ENCODE measurements at regions not wholly inside any gene's neighbourhood (a gene's known extent, or its start where the extent isn't known, plus 50 kb on each side); places are given as distances from the start of the nearest gene placed in this dataset.

GRCh38 chr5:74340476-74340875 lies 300.1 kb downstream of the ENC1 start:
- no peaks in the 10 kb centered on the region for H3K36me3 ChIP-seq
- no peak overlapping the region for H3K27ac ChIP-seq
- TF ChIP-seq, protein P1, sequence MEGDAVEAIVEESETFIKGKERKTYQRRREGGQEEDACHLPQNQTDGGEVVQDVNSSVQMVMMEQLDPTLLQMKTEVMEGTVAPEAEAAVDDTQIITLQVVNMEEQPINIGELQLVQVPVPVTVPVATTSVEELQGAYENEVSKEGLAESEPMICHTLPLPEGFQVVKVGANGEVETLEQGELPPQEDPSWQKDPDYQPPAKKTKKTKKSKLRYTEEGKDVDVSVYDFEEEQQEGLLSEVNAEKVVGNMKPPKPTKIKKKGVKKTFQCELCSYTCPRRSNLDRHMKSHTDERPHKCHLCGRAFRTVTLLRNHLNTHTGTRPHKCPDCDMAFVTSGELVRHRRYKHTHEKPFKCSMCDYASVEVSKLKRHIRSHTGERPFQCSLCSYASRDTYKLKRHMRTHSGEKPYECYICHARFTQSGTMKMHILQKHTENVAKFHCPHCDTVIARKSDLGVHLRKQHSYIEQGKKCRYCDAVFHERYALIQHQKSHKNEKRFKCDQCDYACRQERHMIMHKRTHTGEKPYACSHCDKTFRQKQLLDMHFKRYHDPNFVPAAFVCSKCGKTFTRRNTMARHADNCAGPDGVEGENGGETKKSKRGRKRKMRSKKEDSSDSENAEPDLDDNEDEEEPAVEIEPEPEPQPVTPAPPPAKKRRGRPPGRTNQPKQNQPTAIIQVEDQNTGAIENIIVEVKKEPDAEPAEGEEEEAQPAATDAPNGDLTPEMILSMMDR (IDR thresholded peaks at IDR 0.05): no peak
- H3K9me3 ChIP-seq: no peaks in the 10 kb centered on the region
- H3K4me3 ChIP-seq (ENCODE audit: low read depth in 1 of 2, low read length in 1 of 2): no peak overlapping the region
- peaks cover 17% of the 10 kb centered on the region for H3K27me3 ChIP-seq
- H3K4me1 ChIP-seq (ENCODE audit: control insufficient read depth in 1 of 2, insufficient read depth in 1 of 2, low read depth in 1 of 2, low read length in 1 of 2): no peaks in the 10 kb centered on the region

- Histone ChIP-seq H3K36me3 (no peaks in the 10 kb centered on the region), H3K27me3 (peaks cover 30% of the 10 kb centered on the region), H3K4me3 (ENCODE audit: low read depth in 1 of 2, low read length in 1 of 2) (no peak overlapping the region), H3K27ac (no peak overlapping the region), H3K9me3 (no peaks in the 10 kb centered on the region), H3K4me1 (ENCODE audit: control insufficient read depth in 1 of 2, insufficient read depth in 1 of 2, low read depth in 1 of 2, low read length in 1 of 2) (no peaks in the 10 kb centered on the region)
- TF ChIP-seq, protein P1 (IDR thresholded peaks at IDR 0.05): no peak
Observed at GRCh38 chr5:74337984-74338310, 302.6 kb downstream of the ENC1 start.

- Histone ChIP-seq H3K27ac (no peak overlapping the region), H3K36me3 (no peaks in the 10 kb centered on the region), H3K9me3 (no peaks in the 10 kb centered on the region), H3K4me1 (ENCODE audit: control insufficient read depth in 1 of 2, insufficient read depth in 1 of 2, low read depth in 1 of 2, low read length in 1 of 2) (no peaks in the 10 kb centered on the region), H3K4me3 (ENCODE audit: low read depth in 1 of 2, low read length in 1 of 2) (no peak overlapping the region), H3K27me3 (peaks cover 33% of the 10 kb centered on the region)
- TF ChIP-seq, protein P1 (IDR thresholded peaks at IDR 0.05): no peak
Observed at GRCh38 chr5:74337254-74337983, 303.1 kb downstream of the ENC1 start.

DNA sequence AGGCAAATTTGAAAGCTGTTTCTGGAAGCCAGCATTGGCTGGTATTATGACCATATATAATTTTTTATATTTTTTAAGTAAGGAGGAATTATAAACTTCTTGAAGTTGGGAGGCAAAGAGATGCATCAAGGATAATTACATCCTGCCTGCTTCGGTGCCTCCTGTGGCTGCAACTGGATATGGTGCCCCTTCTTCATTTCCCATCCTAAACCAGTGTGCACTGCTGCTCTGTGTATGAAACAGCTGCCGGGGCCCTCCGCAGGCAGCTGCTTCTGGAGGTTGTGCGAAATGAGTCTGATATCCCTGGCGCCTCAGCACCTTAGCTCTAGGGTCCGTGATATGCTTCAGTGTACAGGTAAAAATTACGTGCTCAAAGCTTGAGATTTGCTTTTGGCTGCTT lies 304.2 kb downstream of the ENC1 start:
- Histone ChIP-seq H3K4me3 (ENCODE audit: low read depth in 1 of 2, low read length in 1 of 2) (no peak overlapping the region), H3K36me3 (no peaks in the 10 kb centered on the region), H3K27ac (no peak overlapping the region), H3K9me3 (no peaks in the 10 kb centered on the region), H3K4me1 (ENCODE audit: control insufficient read depth in 1 of 2, insufficient read depth in 1 of 2, low read depth in 1 of 2, low read length in 1 of 2) (no peaks in the 10 kb centered on the region), H3K27me3 (peaks cover 41% of the 10 kb centered on the region)
- TF ChIP-seq, protein P1 (IDR thresholded peaks at IDR 0.05): no peak

- TF ChIP-seq, protein P1 (IDR thresholded peaks at IDR 0.05): no peak
- Histone ChIP-seq H3K36me3 (no peaks in the 10 kb centered on the region), H3K27ac (no peak overlapping the region), H3K27me3 (peaks cover 42% of the 10 kb centered on the region), H3K9me3 (no peaks in the 10 kb centered on the region), H3K4me1 (ENCODE audit: control insufficient read depth in 1 of 2, insufficient read depth in 1 of 2, low read depth in 1 of 2, low read length in 1 of 2) (no peaks in the 10 kb centered on the region), H3K4me3 (ENCODE audit: low read depth in 1 of 2, low read length in 1 of 2) (no peak overlapping the region)
Observed at GRCh38 chr5:74334762-74335384, 305.7 kb downstream of the ENC1 start.

Measured in neutrophil (primary cell).